ENCODE measurements at regions not wholly inside any gene's neighbourhood (a gene's known extent, or its start where the extent isn't known, plus 50 kb on each side); places are given as distances from the start of the nearest gene placed in this dataset.

DNA sequence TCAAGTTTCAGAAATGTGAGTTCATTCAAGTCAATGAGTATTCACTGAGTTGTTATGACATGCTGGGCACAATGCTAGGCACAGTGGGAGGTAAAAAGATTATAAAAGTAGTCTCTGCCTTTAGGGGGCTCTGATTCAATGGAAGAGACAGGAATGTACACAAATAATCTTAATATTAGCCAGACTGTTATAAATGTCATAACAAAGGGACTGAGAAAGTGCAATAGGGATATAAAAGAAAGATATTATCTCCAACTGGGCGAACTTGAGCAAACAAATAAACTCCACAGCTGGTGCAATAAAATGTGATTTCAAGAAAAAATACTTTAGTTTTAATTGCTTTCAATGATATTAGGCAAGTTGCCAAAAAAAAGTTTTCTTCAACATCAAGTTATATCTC is 755.2 kb downstream of the BRINP1 start:
- TF ChIP-seq, protein P1, sequence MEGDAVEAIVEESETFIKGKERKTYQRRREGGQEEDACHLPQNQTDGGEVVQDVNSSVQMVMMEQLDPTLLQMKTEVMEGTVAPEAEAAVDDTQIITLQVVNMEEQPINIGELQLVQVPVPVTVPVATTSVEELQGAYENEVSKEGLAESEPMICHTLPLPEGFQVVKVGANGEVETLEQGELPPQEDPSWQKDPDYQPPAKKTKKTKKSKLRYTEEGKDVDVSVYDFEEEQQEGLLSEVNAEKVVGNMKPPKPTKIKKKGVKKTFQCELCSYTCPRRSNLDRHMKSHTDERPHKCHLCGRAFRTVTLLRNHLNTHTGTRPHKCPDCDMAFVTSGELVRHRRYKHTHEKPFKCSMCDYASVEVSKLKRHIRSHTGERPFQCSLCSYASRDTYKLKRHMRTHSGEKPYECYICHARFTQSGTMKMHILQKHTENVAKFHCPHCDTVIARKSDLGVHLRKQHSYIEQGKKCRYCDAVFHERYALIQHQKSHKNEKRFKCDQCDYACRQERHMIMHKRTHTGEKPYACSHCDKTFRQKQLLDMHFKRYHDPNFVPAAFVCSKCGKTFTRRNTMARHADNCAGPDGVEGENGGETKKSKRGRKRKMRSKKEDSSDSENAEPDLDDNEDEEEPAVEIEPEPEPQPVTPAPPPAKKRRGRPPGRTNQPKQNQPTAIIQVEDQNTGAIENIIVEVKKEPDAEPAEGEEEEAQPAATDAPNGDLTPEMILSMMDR (IDR thresholded peaks at IDR 0.05): no peak
- no peak for TF ChIP-seq EP300 (IDR thresholded peaks at IDR 0.05)

All from upper lobe of left lung (tissue), 4 donors.